NCI-H128 (cell line): ENCODE measurements at regions not wholly inside any gene's neighbourhood (a gene's known extent, or its start where the extent isn't known, plus 50 kb on each side); places are given as distances from the start of the nearest gene placed in this dataset.

ENCODE experiments used
- DNase-seq: peaks from one replicate; lab custom pipeline; 2025; ENCODE audit not compliant: unreplicated experiment; lab: John Stamatoyannopoulos, UW

DNA sequence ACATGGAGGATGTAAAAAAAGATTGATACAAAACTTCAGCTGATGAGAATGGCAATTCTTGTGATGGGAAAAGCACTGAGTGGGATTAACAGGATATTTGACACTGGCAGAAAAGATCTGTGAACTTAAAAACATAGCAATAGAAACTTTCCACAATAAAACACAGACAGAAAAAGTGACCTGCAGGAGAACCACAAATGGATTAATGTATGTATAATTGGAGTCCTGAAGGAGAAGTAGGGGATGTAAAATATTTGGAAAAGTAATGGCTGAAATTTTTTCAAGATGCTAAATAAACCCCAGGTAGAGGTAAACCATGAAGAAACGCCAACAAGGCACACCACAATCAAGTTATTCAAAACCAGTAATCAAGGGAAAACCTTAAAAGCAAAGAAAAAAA is 130.8 kb upstream of the C14orf180 start:
- DNase-seq = no peak

DNA sequence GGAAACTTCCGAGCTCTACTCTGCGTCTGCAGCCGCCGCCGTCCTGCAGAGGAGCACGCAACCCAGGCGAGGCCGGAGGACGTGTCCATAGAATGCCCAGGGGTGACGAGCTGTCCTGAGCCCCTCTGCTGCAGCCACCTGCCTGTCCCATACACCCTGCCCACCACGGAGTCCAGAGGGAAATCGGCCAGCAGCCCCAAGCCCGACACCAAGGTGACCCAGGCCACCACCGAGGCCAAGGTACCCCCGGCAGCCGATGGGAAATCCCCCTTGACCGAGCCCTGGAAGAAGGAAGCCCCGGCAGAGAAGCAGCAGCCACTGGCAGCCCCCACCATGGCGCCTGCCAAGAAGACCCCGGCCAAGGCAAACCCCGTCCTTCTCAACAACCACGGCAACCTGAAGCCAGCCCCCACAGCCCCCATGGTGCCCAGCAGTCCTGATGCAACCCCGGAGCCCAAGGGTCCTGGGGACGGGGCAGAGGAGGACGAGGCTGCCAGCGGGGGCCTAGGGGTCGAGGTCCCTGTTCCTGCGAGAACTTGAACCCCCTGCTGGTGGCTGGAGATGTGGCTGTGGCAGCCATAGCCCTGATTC is 128.7 kb upstream of the C14orf180 start:
- no peak for DNase-seq

DNA sequence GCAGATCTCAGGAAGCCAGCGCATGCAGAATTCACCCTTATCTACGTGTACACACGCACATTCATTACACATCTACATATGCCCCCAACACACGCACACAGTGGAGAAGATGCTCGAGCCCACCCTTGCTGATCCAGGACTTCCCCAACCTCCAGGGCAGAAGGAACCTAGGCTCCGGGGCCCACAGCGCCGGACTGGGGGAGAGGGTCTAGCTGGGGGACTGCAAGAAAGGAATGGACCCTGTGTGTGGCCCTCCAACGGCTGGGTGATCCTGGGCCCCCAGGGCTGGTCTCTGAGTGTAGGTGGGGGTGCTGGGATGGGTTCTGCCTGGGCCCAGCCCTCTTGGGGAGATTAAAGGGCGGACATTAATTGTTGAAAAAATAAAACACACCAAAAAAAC is 128.1 kb upstream of the C14orf180 start:
- no peak for DNase-seq

GRCh38 chr14:104458845-104459244 is 120.7 kb upstream of the C14orf180 start:
- no peak for DNase-seq

DNA sequence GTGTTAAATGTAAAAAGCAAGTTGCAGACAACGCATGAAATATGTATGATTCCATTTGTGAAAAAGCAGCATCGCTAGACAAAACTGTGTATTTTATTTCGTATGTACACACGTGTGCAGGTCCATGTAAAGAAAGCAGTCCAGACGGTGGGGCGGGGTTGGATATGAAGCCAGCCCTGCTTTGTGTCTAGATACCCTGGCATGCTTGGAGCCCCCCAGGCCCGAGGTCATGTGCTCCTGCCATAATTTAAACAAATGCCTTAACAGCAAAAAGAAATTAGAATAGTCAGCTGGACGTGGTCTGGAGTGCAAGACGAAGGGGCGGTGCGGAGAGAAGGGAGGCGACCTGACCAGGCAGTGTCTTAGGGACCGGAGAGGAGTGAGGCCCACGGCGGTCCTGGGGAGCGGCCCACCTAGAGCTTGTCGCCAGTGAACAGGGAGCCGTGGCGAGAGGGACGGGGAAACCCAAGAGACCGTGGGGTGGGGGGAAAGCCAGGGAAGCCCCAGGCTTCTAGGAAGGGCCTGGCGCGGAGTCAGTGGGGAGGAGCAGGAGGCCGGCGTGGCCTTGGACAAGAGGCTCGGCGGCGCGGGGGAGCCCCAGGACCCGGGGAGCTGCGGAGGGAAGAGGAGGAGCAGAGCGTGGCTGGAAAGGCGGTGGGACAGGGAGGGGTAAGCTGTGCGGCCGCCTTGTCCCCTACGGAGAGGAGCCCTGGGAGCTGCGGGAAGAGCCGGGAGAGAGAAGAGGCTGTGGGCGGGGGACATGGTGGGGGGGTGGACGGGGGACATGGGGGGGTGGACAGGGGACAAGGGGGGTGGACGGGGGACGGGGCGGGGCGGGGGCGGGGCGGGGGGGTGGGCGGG is 118.5 kb upstream of the C14orf180 start:
- no peak for DNase-seq

GRCh38 chr14:104461676-104462449 is 117.7 kb upstream of the C14orf180 start:
- DNase-seq = no peak

DNA sequence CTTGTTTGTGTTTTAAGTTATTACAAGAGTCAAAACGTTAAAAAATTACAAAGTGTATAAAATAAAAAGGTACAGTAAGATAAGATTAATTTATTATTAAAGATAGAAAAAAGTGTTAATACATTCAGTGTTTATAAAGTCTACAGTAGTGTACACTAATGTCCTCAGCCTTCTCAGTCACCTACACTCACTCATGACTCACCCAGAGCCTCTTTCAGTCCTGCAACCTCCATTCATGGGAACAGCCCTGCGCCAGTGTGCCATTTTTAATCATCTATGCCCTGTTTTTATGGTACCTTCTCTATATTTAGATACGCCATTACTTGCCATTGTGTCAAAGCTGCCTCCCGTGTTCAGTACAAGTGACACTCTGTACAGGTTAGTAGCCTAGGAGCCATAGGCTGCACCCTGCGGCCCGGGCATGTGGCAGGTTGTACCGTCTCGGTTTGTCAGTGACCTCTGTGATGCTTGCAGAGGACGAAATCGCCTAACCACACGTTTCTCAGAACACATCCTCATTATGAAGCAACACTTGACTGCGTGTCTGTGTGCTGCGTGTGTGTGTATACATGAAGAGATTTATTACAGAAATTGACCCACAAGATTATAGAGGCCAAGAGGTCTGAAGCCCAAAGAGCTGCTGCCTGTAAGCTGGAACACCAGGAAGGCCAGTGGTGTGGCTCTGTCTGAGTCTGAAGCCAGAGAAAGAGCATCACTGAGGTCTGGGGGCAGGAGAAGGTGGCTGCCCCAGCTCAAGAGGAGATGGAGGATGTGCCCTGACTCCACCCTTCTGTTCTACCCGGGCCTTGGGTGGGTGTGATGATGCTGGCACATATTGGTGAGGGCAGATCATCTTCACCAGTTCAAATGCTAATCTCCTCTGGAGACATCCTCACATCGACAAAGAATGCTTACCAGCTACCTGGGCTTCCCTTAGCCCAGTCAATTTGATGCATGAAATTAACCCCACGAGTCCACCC is 116.6 kb upstream of the C14orf180 start:
- DNase-seq = no peak

DNA sequence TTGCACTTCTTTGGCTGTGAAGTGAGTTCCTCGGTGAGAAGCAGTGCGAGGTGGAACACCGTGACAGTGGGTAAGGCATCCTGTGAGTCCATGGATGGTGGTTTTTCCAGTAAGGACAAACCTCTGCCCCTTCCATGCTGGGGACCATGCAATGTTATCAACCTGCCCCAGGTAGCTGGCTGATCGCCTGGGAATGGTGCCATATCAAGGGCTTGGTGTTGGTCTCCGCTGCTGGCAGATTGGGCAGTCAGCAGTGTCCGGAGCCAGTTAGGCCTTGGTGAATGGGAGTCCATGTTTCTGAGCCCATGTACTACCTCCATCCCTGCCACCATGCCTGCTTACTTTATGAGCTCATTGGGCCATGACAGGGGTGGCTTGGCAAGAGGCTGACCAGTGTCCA is 114.7 kb upstream of the C14orf180 start:
- DNase-seq = no peak

GRCh38 chr14:104465482-104466390 is 113.8 kb upstream of the C14orf180 start:
- DNase-seq = no peak

- no peak for DNase-seq
Observed at GRCh38 chr14:104467236-104467635, 112.3 kb upstream of the C14orf180 start.

DNA sequence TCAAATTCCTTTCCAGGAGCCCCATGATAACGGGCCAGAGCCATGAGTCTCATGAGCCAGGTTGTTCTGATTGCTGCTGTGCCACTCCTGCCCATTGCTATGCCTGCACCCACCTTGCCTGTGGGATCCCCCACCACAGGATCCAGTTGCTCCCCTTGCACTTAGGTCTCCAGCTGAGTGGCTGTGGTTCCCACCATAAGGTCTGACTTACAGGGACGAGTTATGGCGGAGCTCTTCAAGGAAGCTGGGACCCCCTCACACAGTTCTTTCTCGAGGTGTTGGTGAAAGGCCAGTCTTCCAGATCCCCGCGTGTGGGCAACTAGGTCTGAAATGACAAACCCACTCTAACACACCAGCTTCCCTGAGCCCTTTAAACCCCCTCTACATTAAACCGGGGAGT is 111.9 kb upstream of the C14orf180 start:
- DNase-seq = no peak

DNA sequence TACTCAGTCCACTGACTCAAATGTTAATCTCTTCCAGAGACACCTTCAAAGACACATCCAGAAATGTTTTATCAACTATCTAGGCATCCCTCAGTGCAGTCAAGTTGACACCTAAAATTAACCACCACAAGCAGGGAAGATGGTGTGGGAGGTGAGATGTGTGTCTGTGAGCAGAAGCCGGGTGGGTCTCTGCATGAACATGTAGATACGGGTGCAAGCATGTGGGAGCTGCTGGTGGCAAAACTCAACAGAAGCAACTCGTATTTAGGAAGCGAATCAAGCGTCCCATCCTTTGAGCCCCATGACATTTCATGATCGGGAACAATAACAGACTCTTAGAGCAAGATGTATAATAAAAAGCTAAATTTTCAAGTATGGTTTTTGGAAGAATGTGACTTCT is 110.0 kb upstream of the C14orf180 start:
- no peak for DNase-seq

DNA sequence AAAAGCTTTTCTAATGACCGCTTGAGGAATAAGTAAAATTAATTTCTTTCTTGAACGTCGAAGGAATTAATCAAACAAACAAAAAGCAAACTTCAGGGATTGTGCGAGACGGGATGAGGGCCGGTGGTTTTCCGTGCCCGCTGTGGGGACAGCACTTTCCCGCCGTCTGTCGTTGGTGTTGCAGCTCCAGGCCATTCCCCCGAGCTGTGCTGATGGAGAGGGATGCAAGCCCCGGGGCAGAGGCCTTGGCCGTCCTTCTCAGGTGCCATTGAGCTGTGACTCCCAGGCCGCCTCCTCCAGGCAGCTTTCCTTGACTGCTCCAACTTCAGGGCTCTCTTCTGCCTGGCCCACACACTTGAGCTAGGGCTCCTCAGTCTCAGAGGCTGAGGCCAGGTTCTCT is 109.0 kb upstream of the C14orf180 start:
- no peak for DNase-seq

DNA sequence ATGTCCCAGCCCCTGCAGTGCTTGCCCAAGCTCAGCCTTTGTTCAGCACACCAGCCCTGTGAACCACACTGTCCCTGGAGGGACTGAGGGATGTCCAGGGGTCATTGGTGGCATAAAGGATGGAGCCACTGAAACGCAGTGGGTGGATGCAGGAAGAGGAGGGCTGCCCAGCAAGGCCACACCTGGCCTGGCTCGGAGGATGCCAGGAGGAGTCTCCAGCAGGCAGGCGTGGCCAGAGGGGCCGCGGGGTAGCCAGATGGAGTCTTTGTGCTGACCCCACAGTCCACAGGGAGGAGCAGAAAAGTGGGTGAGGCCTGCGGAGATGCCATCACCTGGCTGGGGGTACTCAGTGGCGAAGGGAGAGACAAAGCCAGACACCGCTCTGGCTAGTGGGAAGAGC is 108.5 kb upstream of the C14orf180 start:
- no peak for DNase-seq

GRCh38 chr14:104472073-104472472 is 107.5 kb upstream of the C14orf180 start:
- DNase-seq = no peak

- DNase-seq = no peak
Observed at GRCh38 chr14:104472536-104473243, 106.9 kb upstream of the C14orf180 start.

DNA sequence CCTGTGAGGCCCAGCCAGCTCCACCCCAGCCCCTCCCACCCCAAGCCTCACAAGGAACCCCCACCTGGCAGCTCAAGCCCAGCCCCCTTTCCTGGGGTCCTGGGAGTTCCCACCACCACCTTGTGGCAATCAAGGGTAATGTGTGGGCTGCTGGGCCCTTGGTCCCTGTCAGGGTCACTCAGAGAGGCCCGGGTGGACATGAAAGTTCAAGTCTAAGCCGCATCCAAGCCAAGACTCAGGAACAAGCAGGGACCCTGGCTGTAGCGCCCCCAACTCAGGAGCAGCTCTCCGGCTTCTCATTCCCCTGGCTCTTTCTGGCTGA is 106.4 kb upstream of the C14orf180 start:
- DNase-seq = no peak

DNA sequence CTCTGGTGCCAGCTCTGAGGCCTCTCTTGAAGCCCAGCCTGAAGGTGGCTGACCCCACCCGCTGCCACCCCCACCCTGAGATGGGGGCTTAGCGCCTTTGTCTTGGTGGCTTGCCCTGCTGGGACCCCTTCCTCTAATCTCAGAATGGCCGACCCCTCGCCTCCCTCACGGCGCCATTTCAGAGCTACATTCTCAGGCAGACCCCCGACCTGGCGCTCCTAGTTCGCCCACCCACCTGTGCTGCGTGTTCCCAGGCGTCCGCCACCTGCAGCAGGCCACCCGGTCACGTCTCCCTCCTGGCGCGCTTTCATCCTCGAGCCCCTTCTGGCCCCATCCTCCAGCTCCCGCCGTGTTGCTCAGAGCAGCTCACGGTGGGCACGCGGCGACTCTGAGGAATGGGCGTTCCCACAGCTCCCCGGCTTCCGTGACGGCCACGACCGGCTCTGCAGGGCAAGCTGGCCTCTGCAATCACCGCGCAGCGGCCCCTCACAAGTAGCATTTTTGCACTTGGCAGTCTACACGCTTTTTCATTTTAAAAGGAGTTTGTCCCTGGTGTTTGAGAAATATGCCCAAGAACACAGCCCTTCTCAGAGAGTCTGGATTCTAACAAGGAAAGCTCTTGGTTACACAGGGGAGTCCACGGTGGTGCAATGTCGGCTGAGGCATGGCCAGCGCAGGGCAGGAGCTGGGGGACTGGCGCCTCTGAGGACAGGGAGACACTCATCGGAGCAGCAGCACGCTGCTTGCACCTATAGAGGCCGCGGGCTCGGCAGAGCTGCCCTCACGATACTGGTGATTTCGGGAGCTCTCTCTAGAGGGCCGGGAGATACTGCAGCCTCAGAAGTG is 105.7 kb upstream of the C14orf180 start:
- DNase-seq = no peak
